ENCODE measurements at regions not wholly inside any gene's neighbourhood (a gene's known extent, or its start where the extent isn't known, plus 50 kb on each side); places are given as distances from the start of the nearest gene placed in this dataset.

DNA sequence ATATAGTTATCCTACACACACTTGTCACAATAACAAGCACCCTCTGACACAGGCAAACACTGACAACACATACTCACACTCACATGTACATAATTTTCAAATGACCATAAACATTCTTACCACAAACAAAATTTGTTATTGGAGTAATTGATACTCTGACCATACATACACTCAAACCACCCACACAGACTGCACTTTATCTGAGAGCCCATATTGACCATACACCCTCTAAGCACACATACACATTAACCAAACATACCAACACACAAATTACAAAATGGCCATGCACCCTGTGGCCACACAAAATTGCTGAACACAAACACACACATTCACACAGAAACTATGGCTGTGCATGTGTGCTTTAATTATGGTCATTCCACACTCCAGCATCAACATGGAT lies 79.1 kb upstream of the FAM120A start:
- DNase-seq = no peak

DNA sequence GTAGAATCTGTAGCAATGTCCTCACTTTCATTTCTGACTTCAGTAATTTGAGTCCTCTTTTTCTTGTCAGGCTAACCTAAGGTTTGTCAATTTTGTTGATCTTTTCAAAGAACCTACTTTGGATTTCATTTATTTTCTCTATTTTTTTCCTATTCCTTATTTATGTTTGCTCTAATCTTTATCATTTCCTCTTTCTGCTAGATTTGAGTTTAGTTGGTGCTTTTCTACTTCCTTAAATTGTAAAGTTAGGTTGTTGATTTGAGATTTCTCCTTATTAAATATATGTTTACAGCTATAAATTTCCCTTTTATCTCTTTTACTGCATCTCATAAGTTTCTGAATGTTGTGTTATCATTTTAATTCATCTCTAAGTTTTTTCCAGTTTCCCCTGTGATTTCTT lies 75.1 kb upstream of the FAM120A start:
- DNase-seq = no peak

DNA sequence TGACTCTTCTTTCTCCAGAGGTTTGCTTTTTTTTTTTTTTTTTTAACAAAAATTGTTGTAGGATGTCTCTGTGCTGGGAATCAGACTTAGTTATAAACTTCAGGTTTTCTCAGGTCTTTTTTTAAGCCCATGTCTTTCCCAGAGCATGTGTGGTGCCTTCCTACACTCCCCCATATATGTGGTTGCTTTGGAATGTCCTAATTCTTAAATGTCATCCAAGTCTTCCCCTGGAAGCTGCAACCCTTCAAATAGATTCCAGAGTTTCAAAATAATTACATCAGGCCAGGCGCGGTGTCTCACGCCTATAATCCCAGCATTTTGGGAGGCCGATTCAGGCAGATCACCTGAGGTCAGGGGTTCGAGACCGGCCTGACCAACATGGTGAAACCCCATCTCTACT lies 73.2 kb upstream of the FAM120A start:
- no peak for DNase-seq

DNA sequence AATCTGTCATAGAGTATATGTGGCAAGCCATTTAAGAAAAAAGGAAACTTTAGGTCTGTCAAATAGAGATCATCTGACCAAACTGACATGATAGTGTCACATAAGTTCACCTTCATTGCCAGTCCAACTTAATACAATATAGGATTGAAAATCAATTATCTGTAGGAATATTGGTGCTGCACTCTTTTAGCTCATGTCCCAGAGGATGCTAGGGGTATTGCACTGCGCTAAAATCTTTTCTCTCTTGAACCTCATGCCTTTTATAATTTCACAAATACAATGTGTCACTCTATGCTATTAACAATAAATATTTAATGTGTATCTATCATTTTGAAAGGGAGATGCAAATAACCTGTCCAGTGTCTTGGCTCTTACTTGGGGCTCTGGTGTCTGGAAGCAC lies 72.4 kb upstream of the FAM120A start:
- DNase-seq = no peak

DNA sequence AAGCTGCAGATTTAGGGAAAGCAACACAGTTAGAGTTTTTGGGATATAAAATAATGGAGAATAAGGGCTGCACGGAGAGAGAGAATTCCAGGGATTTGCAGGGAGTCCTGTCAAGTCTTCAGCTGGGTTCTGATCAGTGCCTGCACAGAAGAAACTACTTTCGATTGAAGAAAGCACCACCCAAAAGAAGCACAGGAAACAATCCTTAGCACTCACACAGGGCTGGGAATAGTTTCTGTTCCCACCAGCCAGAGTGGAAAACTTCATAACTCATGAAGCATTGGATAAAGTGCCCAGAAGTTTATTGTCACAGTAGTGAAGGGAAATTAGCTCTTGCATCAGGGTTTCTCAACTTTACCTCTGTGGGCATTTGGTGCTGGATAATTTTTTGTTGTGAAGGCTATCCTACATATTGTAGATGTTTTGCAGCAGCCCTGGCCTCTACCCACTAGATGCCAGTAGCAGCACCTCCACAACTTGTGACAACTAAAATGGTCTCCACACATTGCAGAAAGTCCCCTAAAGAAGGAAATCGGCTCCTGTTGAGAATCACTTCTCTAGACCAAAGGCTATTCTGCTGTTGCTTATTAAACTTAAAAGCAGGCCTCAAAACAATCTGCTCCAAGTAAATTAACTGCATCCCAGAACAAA lies 71.0 kb upstream of the FAM120A start:
- DNase-seq = no peak

GRCh38 chr9:93387791-93388190 lies 63.7 kb upstream of the FAM120A start:
- peak; percentile 35 for DNase-seq

GRCh38 chr9:93390953-93391515 lies 60.5 kb upstream of the FAM120A start:
- DNase-seq = no peak

GRCh38 chr9:93391898-93392297 lies 59.6 kb upstream of the FAM120A start:
- DNase-seq = no peak

- DNase-seq = no peak
Observed at GRCh38 chr9:93392974-93393373, 58.5 kb upstream of the FAM120A start.

Data from NCI-H748 treated with DMSO at 0.1 percent for 48 hours (cell line).